HG02885 (cell line): ENCODE measurements at regions not wholly inside any gene's neighbourhood (a gene's known extent, or its start where the extent isn't known, plus 50 kb on each side); places are given as distances from the start of the nearest gene placed in this dataset.
"Not testable (repeated sequence)": the region's sequence is repeated elsewhere in the genome, so short reads cannot be mapped to it uniquely, and the experiment has no call there.

ENCODE experiments used
- ATAC-seq: cut with Tn5 transposase; IDR thresholded peaks from one replicate; pipeline ENCODE4 v1.9.1; 2021; ENCODE audit warnings: mild to moderate bottlenecking; ENCODE audit not compliant: unreplicated experiment, poor library complexity

DNA sequence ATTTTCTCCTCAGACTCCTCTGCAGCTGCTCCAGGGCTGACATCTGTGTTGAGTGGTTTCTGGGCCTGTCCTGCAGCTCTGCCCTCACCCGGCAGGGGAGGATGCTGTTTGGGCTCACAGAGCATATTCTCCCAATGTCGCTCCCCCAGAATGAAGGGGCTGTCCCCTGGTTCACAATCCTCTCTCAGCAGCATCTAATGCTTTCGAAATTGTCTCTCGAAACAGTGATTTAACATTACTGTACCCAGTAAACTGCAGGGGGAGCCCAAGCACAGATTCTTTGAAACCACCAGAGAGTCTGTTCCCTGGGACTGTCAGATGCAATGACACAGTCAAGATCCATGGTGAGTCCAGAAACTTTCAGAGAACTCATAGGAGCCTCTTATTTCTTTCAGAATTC, 1135.2 kb downstream of the TMEM121 start:
- not testable (repeated sequence) for ATAC-seq

DNA sequence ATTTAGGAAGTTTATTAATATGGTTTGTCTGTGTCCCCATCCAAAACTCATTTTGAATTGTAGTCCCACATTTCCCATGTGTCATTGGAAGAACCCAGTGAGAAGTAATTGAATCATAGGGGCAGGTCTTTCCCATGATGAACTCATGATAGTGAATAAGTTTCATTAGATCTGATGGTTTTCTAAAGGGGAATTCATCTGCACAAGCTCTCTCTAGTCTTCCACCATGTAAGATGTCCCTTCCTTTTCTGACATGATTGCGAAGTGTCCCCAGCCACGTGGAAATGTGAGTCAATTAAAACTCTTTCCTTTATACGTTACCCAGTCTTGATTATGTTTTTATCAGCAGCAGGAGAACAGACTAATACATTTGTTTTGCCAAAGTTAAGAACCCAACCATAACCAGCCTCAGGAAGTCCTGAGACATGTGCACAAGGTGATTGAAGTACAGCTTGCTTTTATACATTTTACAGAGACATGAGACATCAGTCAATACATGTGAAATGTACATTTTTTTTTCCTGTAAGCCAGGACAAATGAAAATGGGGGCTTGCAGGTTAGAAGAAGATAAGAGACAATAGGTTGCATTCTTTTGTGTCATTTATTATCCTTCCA, 1136.7 kb downstream of the TMEM121 start:
- ATAC-seq: no peak

DNA sequence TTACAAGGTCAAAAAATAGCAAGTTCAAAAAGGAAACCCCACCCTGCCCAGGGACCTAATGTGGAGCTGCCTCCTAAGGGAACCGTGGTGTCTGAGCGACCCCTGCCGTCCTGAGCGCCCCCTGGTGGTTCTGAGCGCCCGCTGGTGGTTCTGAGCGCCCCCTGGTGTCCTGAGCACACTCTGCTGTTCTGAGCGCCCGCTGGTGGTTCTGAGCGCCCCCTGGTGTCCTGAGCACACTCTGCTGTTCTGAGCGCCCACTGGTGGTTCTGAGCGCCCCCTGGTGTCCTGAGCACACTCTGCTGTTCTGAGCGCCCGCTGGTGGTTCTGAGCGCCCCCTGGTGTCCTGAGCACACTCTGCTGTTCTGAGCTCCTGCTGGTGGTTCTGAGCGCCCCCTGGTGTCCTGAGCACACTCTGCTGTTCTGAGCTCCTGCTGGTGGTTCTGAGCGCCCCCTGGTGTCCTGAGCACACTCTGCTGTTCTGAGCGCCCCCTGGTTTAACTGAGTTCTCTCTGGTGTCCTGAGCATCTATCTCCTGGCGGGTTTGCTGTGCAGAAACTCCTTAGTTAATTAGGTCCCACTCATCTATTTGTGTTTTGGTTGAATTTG, 1137.5 kb downstream of the TMEM121 start:
- peak; percentile 69 for ATAC-seq

DNA sequence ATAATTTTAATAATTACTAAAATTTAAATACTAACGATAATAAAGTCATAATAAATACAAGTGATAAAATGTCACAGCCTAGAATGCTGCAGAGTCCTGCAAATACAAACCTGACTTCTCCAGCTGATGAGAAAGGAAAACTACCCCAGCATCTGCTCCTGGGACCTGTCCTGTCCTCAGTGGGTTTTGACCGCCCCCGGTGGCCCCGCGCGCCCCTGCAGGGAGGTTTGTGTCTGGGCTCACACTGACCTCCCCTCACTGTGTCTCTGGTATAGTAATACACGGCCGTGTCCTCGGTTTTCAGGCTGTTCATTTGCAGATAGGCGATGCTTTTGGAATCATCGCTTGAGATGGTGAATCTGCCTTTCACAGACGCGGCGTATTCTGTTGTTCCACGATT, 1139.4 kb downstream of the TMEM121 start:
- ATAC-seq: no peak

DNA sequence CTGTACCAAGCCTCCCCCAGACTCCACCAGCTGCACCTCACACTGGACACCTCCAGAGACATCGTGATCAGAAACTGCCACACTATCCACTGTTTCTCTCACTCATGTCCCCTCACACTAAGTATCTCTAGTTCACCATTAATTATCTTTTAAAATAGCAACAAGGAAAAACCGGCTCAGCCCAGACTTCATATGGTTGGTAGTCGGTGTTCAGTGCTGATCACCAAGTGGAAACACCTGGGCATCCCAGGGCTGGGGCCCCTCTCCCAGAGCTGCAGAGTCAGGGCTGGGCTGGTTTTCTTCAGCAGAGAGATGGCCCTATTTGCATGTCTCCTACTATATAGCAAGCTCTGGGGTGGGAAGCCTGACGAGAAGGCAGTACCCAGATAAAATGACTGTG, 1140.0 kb downstream of the TMEM121 start:
- ATAC-seq: no peak

DNA sequence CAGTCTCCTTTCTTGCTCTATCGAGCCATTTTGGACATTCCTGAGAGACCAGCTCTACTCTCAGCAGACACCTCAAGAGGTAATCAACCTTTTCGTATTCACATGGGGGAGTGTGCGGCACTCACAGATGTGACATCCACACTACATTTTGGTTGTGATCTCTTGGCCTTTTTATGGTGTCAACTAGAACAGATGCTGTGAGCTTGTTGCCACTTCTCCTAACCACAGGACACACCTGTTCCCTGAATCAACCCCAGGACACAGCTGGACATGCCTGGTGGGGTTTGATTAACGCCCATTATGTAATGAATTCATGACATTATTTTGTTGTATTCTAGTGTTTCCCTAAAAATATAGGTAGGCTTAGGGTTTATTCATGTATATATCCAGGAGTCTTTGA, 1143.6 kb downstream of the TMEM121 start:
- no peak for ATAC-seq

DNA sequence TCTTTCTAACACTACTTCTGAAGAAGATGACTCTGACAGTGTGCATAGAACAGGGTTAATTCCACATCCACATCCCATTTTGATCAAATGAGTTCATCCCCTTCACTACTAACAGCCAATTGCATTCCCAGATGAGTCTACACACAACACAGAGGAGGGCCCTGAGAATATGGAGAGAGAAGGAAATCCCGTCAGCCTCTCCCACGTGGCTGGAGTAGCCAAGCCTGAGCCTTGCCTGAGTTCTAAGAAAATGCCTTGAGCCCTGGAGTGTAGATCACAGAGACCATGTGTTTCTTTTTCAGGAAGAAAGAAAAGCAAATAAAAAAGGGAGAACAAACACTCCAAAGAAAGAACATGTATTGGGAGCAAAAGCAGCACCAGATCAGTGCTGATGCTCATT, 1147.7 kb downstream of the TMEM121 start:
- ATAC-seq: not testable (repeated sequence)

DNA sequence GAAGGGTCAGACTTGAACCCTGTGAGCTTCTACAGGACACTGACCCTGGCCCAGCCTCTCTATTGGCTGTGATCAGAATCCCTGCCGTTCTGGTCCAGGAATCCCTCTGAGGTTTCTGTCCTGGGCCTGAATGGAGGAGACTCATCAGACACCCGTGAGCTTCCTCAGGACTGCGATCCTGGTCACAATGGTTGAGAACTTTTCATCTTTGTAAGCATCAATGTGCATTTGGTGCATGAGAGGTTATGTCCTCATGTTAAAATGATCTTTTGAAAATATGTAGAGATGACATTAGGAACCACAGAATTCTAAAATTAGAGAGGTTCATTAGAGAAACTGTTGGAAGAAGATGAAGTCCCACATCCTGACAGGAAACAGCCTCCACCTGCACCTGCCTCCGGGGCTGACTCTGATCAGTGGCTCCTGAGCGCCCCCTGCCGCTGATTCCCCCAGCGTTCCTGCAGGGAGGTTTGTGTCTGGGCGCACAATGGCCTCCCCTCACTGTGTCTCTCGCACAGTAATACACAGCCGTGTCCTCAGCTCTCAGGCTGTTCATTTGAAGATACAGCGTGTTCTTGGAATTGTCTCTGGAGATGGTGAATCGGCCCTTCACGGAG, 1148.2 kb downstream of the TMEM121 start:
- not testable (repeated sequence) for ATAC-seq

DNA sequence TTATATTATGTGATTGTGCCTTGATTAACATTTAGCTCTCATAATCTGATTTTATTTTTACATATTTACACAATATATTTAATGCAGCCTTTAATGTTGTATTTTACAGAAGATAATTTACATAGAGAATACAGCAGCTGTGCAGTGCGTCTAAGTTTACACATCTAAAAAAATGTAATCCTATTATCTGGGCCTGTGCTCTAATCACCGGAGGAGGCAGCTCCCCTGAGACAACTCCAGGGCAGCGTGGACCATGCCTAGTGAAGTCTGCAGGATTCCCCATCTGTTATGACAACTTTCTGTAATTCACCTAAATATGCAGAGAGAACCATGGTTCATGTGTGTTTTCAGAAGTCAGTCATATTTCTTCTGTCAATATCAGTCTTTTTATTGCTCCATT, 1149.3 kb downstream of the TMEM121 start:
- not testable (repeated sequence) for ATAC-seq

DNA sequence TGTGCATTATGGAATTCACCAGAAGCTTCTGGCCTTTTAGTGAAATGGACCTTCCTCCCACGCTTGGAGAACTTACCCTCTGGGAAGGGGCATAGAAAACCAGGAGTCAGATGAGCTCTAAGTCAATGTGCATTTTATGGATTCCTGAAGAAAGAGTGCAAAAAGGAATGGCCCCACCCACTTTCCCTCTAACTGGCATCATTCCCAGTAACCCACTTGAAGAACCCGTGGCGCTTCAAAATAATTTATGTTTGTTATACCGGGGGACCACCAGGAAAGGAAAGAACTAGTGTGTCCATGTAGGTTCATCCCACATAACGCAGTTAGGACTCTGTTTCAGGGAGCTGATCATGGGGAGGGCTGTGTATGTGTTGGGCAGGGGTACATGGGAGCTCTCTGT, 1153.4 kb downstream of the TMEM121 start:
- no peak for ATAC-seq

DNA sequence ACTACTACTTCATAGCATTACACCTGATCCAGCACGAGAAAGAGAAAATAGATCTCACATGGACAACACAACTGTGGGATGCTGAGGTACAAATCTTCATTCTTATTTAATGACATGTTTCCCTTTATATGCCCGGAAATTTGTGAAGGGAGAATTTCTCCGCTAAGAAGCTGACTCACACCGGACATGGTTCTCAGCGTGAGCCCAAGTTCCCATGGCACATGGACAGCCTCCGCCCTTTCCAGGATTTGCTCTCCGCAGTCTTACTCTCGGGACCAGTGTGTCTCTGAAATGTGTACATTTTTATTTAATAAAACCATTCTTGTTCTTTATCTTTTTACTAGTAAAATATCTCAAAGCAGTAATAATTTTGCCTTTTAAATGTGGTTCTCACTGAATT, 1154.8 kb downstream of the TMEM121 start:
- no peak for ATAC-seq

DNA sequence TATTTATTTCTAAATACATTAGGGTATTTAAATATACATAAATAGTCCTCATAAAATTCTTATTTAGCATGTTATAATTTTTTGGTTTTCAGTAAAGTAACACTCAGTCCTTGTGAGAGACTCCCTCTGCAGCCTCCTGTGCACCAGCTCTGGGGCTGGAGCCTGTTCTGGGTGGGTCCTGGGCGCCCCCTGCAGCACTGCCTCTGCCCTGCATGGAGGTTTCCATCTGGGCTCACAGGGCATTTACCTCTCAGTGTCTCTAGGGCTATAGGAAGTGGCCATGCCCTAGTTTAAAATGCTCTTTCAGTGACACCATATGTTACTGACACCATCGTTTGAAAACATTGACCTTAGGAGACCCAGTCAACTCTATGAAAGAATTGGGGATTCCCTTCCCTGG, 1155.2 kb downstream of the TMEM121 start:
- ATAC-seq: no peak

DNA sequence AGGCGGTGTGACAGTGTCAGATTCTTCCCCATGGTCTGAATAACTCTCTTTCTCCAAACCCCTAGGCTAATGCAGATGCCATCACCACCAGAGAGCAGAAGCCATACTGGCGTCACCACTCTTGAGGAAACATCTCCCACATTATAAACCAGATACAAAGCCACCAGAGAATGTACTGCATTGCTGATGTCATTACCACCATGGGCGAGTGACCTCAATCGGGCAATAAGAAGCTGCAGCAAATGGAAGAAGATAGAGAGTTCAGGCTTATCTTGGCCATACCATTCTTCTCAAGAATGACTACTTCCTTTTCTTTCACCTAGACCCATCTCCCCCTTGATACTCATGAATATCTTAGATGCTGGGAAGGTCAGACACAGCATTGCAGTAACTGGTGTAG, 1157.2 kb downstream of the TMEM121 start:
- no peak for ATAC-seq

DNA sequence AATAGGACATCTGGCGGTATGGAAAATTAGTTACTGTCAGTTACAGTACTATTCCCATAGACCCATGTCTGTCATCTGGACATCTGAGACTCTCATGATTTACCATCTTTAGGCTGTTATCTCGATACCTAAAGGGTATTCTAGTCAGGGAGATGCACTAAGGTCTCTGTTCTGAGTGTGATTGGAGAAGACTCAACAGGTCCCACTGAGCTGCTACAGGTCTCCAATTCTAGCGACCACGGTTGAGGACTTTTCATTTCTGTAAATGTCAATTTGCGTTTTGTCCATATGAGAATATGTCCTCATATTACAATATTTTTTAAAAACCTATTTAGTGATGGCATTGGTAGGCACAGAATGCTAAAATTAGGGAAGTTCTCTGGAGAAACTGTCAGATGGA, 1160.2 kb downstream of the TMEM121 start:
- ATAC-seq: no peak

DNA sequence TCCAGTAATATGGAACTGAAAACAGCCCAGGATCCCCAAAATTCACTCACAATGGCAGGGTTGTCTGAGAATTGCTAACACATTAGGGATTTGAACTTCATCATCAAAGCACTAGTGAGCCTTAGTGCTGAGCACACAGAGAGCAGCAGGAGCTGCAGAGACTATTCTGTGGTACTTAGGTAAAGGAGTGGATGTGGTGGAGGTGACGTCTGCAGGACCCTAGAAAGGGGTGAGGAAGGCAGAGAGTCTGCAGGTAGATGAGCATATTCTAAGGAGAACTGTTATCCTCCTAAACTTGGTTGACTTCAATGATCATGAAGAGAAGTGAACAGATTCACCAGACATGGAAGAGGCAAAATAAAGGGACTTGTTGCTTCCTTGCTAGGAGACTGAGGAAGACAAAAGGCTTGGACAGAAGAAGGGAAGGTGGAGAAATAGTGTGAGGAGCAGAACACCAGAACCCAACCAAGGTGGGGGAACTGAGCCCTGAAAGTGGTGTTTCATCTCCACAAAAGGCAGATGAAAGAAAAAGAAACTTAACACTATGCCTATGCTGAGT, 1164.0 kb downstream of the TMEM121 start:
- ATAC-seq: no peak

DNA sequence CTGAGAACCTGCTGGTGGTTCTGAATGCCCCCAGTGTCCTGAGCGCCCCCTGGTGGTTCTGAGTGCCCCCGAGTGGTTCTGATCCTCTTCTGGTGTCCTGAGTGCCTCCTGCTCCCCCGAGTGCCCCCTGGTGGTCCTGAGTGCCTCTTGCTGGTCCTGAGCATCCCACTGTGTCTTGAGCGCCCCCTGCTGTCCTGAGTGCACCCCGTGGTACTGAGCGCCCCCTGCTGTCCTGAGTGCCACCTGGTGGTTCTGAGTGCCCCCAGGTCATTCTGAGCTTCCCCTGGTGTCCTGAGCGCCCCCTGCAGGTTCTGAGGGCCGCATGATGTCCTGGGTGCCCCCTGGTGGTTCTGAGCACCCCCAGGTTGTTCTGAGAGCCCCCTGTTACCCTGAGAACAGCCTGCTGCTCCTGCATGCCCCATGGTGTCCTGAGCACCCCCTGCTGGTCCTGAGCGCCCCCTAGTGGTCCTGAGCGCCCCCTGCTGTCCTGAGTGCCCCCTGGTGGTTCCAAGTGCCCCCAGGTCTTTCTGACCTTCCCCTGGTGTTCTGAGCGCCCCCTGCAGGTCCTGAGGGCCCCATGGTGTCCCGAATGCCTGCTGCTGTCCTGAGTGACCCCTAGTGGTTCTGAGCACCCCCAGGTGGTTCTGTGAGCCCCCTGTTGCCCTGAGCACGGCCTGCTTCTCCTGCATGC, 1165.4 kb downstream of the TMEM121 start:
- peak; percentile 76 for ATAC-seq

DNA sequence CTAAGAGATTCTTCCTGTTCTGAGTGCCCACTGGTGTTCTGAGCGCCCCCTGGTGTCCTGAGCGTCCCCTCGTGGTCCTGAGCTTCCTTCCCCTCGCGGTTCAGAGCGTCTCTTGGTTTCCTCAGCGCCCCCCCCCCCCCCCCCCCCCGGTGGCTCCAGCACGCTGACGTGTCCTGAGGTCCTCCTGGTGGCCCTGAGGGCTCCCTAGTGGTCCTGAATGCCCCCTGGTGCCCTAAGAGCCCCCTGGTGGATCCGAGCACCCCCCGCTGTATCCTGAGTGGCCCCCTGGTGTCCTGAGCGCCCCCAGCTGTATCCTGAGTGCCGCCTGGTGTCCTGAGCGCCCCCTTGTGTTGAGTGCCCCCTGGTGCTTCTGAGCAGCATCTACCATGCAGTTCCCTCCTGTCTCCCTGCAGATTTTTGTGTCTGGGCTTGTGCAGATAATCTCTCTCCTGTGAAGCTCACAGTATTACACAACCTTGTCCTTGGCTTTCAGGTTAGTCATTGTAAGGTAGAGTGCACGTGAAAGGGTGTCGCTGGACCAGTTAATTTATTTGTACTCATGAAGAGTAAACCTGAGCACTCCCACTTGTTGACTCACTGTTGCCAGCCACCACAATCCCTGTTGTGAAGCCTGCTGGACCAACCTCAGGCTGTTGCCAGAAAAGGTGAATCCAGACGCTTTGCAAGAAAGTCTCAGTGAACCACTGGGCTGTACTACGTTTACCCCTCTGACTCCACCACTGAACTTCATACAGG, 1168.4 kb downstream of the TMEM121 start:
- ATAC-seq: no peak

DNA sequence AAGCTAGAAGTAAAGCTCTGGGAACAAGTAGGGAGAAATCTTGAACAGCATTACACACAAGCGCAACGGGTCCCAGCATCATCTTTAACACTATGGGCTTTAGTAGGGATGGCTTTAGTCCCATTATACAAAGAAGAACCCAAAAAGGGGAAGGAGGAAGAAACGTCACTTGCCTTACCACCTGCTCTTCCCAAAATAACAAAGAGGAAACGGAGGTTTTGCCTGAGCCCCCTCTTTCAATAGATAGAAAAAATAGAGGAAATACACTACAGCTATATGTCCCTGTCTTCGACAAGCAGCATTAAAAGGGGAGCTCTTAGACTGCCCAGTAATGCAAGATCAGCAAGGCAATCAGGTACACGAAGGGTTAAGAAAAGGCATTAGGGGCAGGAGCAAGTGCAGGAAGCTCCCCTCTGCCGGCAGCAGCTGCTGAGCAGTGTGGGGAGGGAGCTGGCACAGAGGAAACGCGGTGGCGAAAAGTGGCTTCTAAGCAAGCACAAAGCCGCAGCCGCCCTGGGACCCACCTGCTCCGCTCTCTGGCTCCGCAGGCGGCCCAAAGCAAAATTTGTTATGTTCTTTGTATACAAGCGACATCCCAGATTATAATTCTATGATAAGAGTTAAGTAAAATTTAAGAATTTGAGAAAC, 1172.4 kb downstream of the TMEM121 start:
- ATAC-seq: peak; percentile 52

DNA sequence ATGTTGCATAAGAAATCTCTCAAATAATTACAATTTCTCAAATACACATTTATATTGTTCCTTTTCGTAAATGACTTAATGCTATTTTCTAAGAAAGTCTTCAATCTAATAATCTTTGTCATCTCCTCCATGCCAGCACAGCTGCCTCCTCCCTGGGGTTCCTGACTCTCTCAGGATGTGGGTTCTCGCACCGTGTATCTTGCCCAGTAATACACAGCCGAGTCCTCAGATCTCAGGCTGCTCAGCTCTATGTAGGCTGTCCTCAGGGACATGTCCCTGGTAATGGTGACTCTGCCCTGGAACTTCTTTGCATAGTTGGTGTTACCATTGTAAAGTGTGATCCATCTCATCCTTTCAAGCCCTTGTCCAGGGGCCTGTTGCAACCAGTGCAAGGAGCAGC, 1177.3 kb downstream of the TMEM121 start:
- not testable (repeated sequence) for ATAC-seq

DNA sequence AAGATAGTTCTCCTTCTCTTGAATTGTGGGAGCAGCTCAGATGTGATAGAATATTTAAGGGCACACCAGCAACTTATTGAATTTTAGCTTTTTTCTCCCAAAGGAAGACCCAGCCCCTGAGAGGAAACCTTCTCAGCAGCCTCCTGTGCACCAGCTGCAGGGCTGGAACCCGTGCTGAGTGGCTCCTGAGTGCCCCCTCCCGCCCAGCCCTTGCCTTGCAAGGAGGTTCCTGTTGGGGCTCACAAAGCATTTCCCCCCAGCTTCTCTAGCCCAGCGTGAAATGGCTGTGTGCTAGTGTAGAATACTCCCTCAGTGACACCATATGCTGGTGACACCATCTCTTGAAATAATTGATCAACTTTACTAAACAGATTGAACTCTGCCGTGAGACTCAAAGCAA, 1180.1 kb downstream of the TMEM121 start:
- ATAC-seq: not testable (repeated sequence)
